ENCODE measurements at regions not wholly inside any gene's neighbourhood (a gene's known extent, or its start where the extent isn't known, plus 50 kb on each side); places are given as distances from the start of the nearest gene placed in this dataset.

- intact Hi-C loops (cut with micrococcal nuclease) = no loop called here
- dilution Hi-C loops (cut with MboI; ENCODE audit: extremely low pct_ligation_motif_present, low sequenced_read_pairs) = no loop called here
- Histone ChIP-seq H3K79me2 (ENCODE audit: control insufficient read depth, insufficient read depth, low read length) (no peaks in the 10 kb centered on the region), H3K27ac (ENCODE audit: insufficient read depth, low read depth, low read length) (no peak overlapping the region), H3K4me1 (ENCODE audit: control insufficient read depth, extremely low read depth, insufficient read depth, low read length) (no peaks in the 10 kb centered on the region), H2AFZ (ENCODE audit: low read depth, low read length) (no peak overlapping the region), H3K9ac (replicated peaks; ENCODE audit: extremely low read depth, insufficient read depth, low read length) (no peak overlapping the region), H3K27me3 (ENCODE audit: control insufficient read depth in 2 of 2, insufficient read depth in 2 of 2, low read length in 2 of 2) (no peaks in the 10 kb centered on the region), H3K4me2 (ENCODE audit: insufficient read depth, low read length) (no peak overlapping the region), H3K4me3 (replicated peaks in 1 of 3; ENCODE audit: insufficient read depth in 1 of 3, low read depth in 1 of 3, low read length in 3 of 3) (no peak overlapping the region), H3K36me3 (ENCODE audit: control insufficient read depth in 2 of 2, extremely low read depth in 1 of 2, insufficient read depth in 2 of 2, low read length in 2 of 2) (no peaks in the 10 kb centered on the region), H4K20me1 (replicated peaks; ENCODE audit: control insufficient read depth, extremely low read depth, insufficient read depth, low read length) (no peaks in the 10 kb centered on the region), H3K9me3 (replicated peaks; ENCODE audit: control insufficient read depth, insufficient read depth, low read length) (no peaks in the 10 kb centered on the region), H3K9me1 (replicated peaks; ENCODE audit: control insufficient read depth, extremely low read depth, insufficient read depth, low read length) (no peaks in the 10 kb centered on the region)
- DNase-seq (ENCODE audit: low read depth, low spot score) (no peak), FAIRE-seq (no peak)
- ChIA-PET CTCF (interaction anchor here (2.4 kb wide), 1 partner anchor 22 kb away, joined by 11 read pairs; no protein-coding TSS in a partner anchor), POLR2A (no interaction called here)
- TF ChIP-seq POLR2AphosphoS5 (IDR thresholded peaks at IDR 0.05; ENCODE audit: insufficient read depth, low read depth, low read length) = no peak
- TF ChIP-seq GATA2 (IDR thresholded peaks at IDR 0.05; ENCODE audit: insufficient read depth, insufficient read length, low read depth, low read length) = no peak
- no peak for TF ChIP-seq MAX (IDR thresholded peaks at IDR 0.05; ENCODE audit: insufficient read depth, insufficient read length)
- no peak for TF ChIP-seq MYC (IDR thresholded peaks at IDR 0.05; ENCODE audit: low read depth, low read length)
- no peak for TF ChIP-seq CTCF (IDR thresholded peaks at IDR 0.05; ENCODE audit: extremely low read depth in 1 of 2, insufficient read depth in 1 of 2, low read depth in 1 of 2, low read length in 2 of 2)
- no peak for TF ChIP-seq FOS (IDR thresholded peaks at IDR 0.05; ENCODE audit: borderline replicate concordance, insufficient read depth, low read length)
- no TSS peak for BruUV-seq (replicated peaks)
Measured at GRCh38 chr4:17426222-17426621, 85.7 kb downstream of the QDPR start.

- BruUV-seq (replicated peaks) = no TSS peak
- Histone ChIP-seq H2AFZ (ENCODE audit: low read depth, low read length) (no peak overlapping the region), H3K9ac (replicated peaks; ENCODE audit: extremely low read depth, insufficient read depth, low read length) (no peak overlapping the region), H3K4me2 (ENCODE audit: insufficient read depth, low read length) (no peak overlapping the region), H3K4me3 (replicated peaks in 1 of 3; ENCODE audit: insufficient read depth in 1 of 3, low read depth in 1 of 3, low read length in 3 of 3) (no peak overlapping the region), H3K27me3 (ENCODE audit: control insufficient read depth in 2 of 2, insufficient read depth in 2 of 2, low read length in 2 of 2) (peaks cover 0 to 2% of the 10 kb centered on the region in 2 experiments), H3K36me3 (ENCODE audit: control insufficient read depth in 2 of 2, extremely low read depth in 1 of 2, insufficient read depth in 2 of 2, low read length in 2 of 2) (no peaks in the 10 kb centered on the region), H3K79me2 (ENCODE audit: control insufficient read depth, insufficient read depth, low read length) (no peaks in the 10 kb centered on the region), H3K4me1 (ENCODE audit: control insufficient read depth, extremely low read depth, insufficient read depth, low read length) (no peaks in the 10 kb centered on the region), H4K20me1 (replicated peaks; ENCODE audit: control insufficient read depth, extremely low read depth, insufficient read depth, low read length) (no peaks in the 10 kb centered on the region), H3K9me3 (replicated peaks; ENCODE audit: control insufficient read depth, insufficient read depth, low read length) (no peaks in the 10 kb centered on the region), H3K27ac (ENCODE audit: insufficient read depth, low read depth, low read length) (no peak overlapping the region), H3K9me1 (replicated peaks; ENCODE audit: control insufficient read depth, extremely low read depth, insufficient read depth, low read length) (no peaks in the 10 kb centered on the region)
- CTCF ChIA-PET = no interaction called here
- no peak for FAIRE-seq
- DNase-seq (ENCODE audit: low read depth, low spot score) = no peak
- intact Hi-C loops (cut with micrococcal nuclease) (no loop called here), dilution Hi-C loops (cut with MboI; ENCODE audit: extremely low pct_ligation_motif_present, low sequenced_read_pairs) (no loop called here)
- POLR2A ChIA-PET = no interaction called here
- TF ChIP-seq FOS (IDR thresholded peaks at IDR 0.05; ENCODE audit: borderline replicate concordance, insufficient read depth, low read length) = no peak
- no peak for TF ChIP-seq POLR2AphosphoS5 (IDR thresholded peaks at IDR 0.05; ENCODE audit: insufficient read depth, low read depth, low read length)
- TF ChIP-seq MAX (IDR thresholded peaks at IDR 0.05; ENCODE audit: insufficient read depth, insufficient read length) = no peak
- no peak for TF ChIP-seq MYC (IDR thresholded peaks at IDR 0.05; ENCODE audit: low read depth, low read length)
- TF ChIP-seq GATA2 (IDR thresholded peaks at IDR 0.05; ENCODE audit: insufficient read depth, insufficient read length, low read depth, low read length) = no peak
- TF ChIP-seq EZH2 (IDR thresholded peaks at IDR 0.05; ENCODE audit: borderline replicate concordance, low read depth, low read length, severe bottlenecking) = no peak
Measured at GRCh38 chr4:17418010-17418409, 93.9 kb downstream of the QDPR start.
